CD14-positive monocyte (primary cell): ENCODE measurements at regions not wholly inside any gene's neighbourhood (a gene's known extent, or its start where the extent isn't known, plus 50 kb on each side); places are given as distances from the start of the nearest gene placed in this dataset.

Experiments used
- DNase-seq, 3 donors: peaks; one replicate each; pipeline ENCODE4 v3.0.0-alpha.2; 2011 to 2022
- H2AFZ ChIP-seq: 2 replicates; pipeline ENCODE4 v1.6.0; 2012; ENCODE audit warnings: mild to moderate bottlenecking, low read depth, low read length, inconsistent platforms; ENCODE audit not compliant: insufficient read depth, poor library complexity, severe bottlenecking
- H3K27ac ChIP-seq, 2 donors: 1 replicate in 1 of 2; 2 replicates in 1 of 2; pipeline ENCODE4 v1.5.1; 2012 to 2013; ENCODE audit warnings: low read length in 2 of 2, control low read depth in 1 of 2, inconsistent platforms in 1 of 2, low read depth in 1 of 2, mild to moderate bottlenecking in 1 of 2
- H3K27me3 ChIP-seq, 2 donors: one replicate each; pipeline versions ENCODE4 v1.6.0 to v1.6.1; 2011 to 2013; ENCODE audit warnings: low read length in 2 of 2; ENCODE audit not compliant: control insufficient read depth in 2 of 2, insufficient read depth in 2 of 2
- H3K36me3 ChIP-seq, 2 donors: replicated peaks in 1 of 2; 1 replicate in 1 of 2; 2 replicates in 1 of 2; pipeline versions ENCODE4 v1.5.1 to v1.6.1; 2012 to 2013; ENCODE audit warnings: low read length in 2 of 2, control low read depth in 1 of 2, inconsistent platforms in 1 of 2, mild to moderate bottlenecking in 1 of 2; ENCODE audit not compliant: insufficient read depth in 2 of 2, control insufficient read depth in 1 of 2
- H3K4me1 ChIP-seq, 2 donors: 1 replicate in 1 of 2; 2 replicates in 1 of 2; pipeline versions ENCODE4 v1.5.1 to v1.6.1; 2012 to 2013; ENCODE audit warnings: low read length in 2 of 2, control low read depth in 1 of 2, inconsistent platforms in 1 of 2, mild to moderate bottlenecking in 1 of 2, moderate library complexity in 1 of 2; ENCODE audit not compliant: insufficient read depth in 2 of 2, control insufficient read depth in 1 of 2
- H3K4me2 ChIP-seq: replicated peaks from 2 replicates; pipeline ENCODE3; 2012; ENCODE audit warnings: low read length, moderate library complexity, mild to moderate bottlenecking; ENCODE audit not compliant: poor library complexity, severe bottlenecking; ENCODE audit errors: extremely low read depth
- H3K4me3 ChIP-seq, 3 experiments: fragments of 200-600 bp in 1 of 3; sonication (generic) in 1 of 3; replicated peaks in 1 of 3; 1 replicate in 2 of 3; 2 replicates in 1 of 3; pipeline ENCODE4 v1.5.1; 2011 to 2013; ENCODE audit warnings: low read length in 3 of 3, mild to moderate bottlenecking in 3 of 3, control low read depth in 2 of 3, low read depth in 2 of 3, inconsistent platforms in 1 of 3, moderate library complexity in 1 of 3
- H3K79me2 ChIP-seq: 2 replicates; pipeline ENCODE4 v1.6.0; 2012; ENCODE audit warnings: mild to moderate bottlenecking, control low read depth, inconsistent platforms, low read length, moderate library complexity; ENCODE audit not compliant: insufficient read depth
- H3K9ac ChIP-seq: 2 replicates; pipeline ENCODE4 v1.6.0; 2017; ENCODE audit warnings: low read length, mild to moderate bottlenecking; ENCODE audit not compliant: insufficient read depth, poor library complexity, severe bottlenecking
- H3K9me3 ChIP-seq, 2 donors: replicated peaks in 1 of 2; 1 replicate in 1 of 2; 2 replicates in 1 of 2; pipeline versions ENCODE4 v1.5.1 to v1.6.1; 2012 to 2013; ENCODE audit warnings: low read length in 2 of 2, control low read depth in 1 of 2; ENCODE audit not compliant: control insufficient read depth in 1 of 2, insufficient read depth in 1 of 2
- H4K20me1 ChIP-seq: 2 replicates; pipeline ENCODE4 v1.6.0; 2012; ENCODE audit warnings: mild to moderate bottlenecking, low read length, control low read depth, moderate library complexity; ENCODE audit not compliant: insufficient read depth
- H3K27ac Mint-ChIP-seq, 7 donors: one replicate each; pipeline ENCODE4 v1.8.0; 2020; ENCODE audit warnings: mild to moderate bottlenecking in 7 of 7, mixed read lengths in 7 of 7, moderate library complexity in 6 of 7, inconsistent platforms in 2 of 7
- H3K27me3 Mint-ChIP-seq, 3 donors: one replicate each; pipeline ENCODE4 v1.8.0; 2021 to 2022; ENCODE audit warnings: low read depth in 3 of 3, mild to moderate bottlenecking in 3 of 3, mixed read lengths in 3 of 3, moderate library complexity in 3 of 3, inconsistent platforms in 1 of 3
- H3K36me3 Mint-ChIP-seq, 2 donors: one replicate each; pipeline ENCODE4 v1.8.0; 2020; ENCODE audit warnings: mixed read lengths in 2 of 2, inconsistent platforms in 1 of 2, mild to moderate bottlenecking in 1 of 2
- H3K4me1 Mint-ChIP-seq: one replicate; pipeline ENCODE4 v1.8.0; 2020; ENCODE audit warnings: mild to moderate bottlenecking, mixed read lengths
- H3K4me3 Mint-ChIP-seq, 2 donors: one replicate each; pipeline ENCODE4 v1.8.0; 2020; ENCODE audit warnings: mild to moderate bottlenecking in 2 of 2, mixed read lengths in 2 of 2, moderate library complexity in 1 of 2
- H3K9me3 Mint-ChIP-seq, 7 donors: one replicate each; pipeline ENCODE4 v1.8.0; 2020 to 2022; ENCODE audit warnings: mixed read lengths in 7 of 7, mild to moderate bottlenecking in 6 of 7, moderate library complexity in 6 of 7, inconsistent platforms in 2 of 7
- WGBS: methylation state at CpG from one replicate; pipeline ENCODE4 v1.1.5; 2013; ENCODE audit warnings: missing lambda C conversion rate; ENCODE audit not compliant: insufficient coverage; 5-methylcytosine and 5-hydroxymethylcytosine counted together
- intact Hi-C, 2 donors: fragments of 100-400 bp; cut with micrococcal nuclease; formaldehyde crosslinking; loops; one replicate each; pipeline versions ENCODE4 v1.15.0 to v1.15.1; 2023
- TF ChIP-seq, protein P1 (sequence below): fragments of 200-600 bp; IDR thresholded peaks from one replicate; pipeline ENCODE4 v1.8.0; 2022; ENCODE audit warnings: antibody characterized with exemption, mild to moderate bottlenecking

DNA sequence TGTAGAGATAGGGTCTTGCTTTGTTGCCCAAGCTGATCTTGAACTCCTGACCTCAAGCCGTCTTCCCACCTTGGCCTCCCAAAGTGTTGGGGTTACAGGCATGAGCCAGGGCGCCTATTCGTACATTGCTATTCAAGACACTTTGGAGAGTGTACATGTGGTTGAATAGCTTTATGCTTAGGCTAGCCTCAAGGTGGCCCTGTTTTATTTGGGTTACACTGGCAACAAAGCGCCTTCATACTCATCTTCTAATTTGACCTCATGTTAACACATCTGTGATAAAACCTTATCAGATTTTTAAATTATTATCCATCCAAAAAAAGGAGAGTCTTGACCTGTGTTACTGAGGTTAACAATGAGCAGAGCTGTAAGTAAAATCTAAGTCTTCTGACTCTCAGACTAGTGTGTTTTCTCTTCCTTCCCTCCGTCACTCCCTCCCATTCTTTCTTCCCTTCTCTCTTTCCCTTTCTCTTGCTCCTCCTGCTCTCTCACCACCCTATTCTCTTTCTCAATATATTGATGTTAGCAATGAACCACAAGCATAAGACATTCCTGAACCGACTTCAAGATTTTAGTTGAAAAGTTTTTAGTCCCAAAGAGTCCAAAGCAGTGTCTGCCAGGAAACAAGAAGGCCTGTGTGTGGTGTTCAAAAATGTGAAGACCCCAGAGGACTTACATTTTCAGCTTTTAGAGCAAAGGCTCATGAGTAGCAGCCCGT is 603.7 kb upstream of the CFAP20DC start:
- Histone ChIP-seq H3K4me3 (no peak overlapping the region), H3K4me2 (no peak overlapping the region), H2AFZ (no peak overlapping the region), H3K4me1 (no peaks in the 10 kb centered on the region), H4K20me1 (no peaks in the 10 kb centered on the region), H3K27me3 (no peaks in the 10 kb centered on the region), H3K9me3 (peaks cover 9 to 11% of the 10 kb centered on the region in 2 donors), H3K79me2 (no peaks in the 10 kb centered on the region), H3K27ac (no peak overlapping the region), H3K36me3 (no peaks in the 10 kb centered on the region), H3K9ac (no peak overlapping the region)
- H3K9me3 Mint-ChIP-seq: peaks cover 12 to 31% (median 21%) of the 10 kb centered on the region in 7 donors
- WGBS: 100% methylated on average over 4 of the region's 7 CpGs
- no peak for DNase-seq
- intact Hi-C loops: no loop called here
- TF ChIP-seq, protein P1, sequence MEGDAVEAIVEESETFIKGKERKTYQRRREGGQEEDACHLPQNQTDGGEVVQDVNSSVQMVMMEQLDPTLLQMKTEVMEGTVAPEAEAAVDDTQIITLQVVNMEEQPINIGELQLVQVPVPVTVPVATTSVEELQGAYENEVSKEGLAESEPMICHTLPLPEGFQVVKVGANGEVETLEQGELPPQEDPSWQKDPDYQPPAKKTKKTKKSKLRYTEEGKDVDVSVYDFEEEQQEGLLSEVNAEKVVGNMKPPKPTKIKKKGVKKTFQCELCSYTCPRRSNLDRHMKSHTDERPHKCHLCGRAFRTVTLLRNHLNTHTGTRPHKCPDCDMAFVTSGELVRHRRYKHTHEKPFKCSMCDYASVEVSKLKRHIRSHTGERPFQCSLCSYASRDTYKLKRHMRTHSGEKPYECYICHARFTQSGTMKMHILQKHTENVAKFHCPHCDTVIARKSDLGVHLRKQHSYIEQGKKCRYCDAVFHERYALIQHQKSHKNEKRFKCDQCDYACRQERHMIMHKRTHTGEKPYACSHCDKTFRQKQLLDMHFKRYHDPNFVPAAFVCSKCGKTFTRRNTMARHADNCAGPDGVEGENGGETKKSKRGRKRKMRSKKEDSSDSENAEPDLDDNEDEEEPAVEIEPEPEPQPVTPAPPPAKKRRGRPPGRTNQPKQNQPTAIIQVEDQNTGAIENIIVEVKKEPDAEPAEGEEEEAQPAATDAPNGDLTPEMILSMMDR: no peak
- H3K27me3 Mint-ChIP-seq: peaks cover 0 to 3% (median 1%) of the 10 kb centered on the region in 3 donors
- no peaks in the 10 kb centered on the region for H3K36me3 Mint-ChIP-seq
- no peak overlapping the region for H3K4me3 Mint-ChIP-seq
- H3K4me1 Mint-ChIP-seq: peaks cover 4% of the 10 kb centered on the region
- H3K27ac Mint-ChIP-seq: no peak overlapping the region

DNA sequence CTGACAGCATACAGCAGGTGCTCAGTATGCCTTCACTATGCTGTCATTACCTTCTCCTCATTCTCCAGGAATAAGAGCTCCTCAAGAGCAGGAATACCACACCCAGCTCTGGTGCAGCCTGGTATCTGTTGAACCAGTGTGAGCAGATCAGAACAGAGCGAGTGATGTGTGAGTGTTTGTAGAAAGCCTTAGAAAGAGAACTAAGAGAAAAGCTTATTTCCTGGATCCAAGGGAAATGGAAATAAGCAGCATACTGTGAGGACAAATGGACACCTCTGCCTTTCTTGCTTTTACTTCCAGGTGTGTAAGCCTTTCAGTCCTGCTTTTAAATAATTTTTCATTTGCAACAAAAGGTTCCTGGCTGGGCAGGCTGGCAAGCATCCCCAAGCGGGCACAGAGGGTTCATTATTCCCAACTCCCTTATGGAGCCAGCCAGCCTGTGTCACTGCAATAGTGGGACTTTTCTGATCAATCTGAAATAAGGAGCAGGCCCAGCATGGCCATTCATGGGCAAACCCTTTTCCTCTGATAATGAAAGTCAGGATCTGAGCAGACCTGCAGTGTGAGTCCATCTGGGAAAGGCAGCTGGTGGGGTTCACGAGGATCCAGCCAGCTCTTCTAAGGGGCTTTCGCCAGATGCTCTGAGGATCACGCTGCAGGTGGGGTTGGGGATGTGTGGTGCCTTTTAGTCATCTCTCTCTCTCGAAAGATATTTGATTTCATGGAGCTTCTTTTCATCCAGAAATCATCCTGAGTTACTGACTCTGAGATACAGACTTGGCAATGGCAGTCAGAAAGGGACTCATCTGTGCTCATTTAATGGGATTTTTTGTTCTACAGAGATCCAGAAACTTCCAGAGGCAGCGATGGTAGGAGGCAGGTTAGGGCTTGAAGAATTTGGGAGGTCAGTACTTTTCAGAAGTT is 594.9 kb upstream of the CFAP20DC start:
- Mint-ChIP-seq H3K36me3 (no peaks in the 10 kb centered on the region), H3K27ac (no peak overlapping the region), H3K27me3 (peaks cover 8 to 14% (median 12%) of the 10 kb centered on the region in 3 donors), H3K4me3 (no peak overlapping the region), H3K4me1 (peaks cover 2% of the 10 kb centered on the region), H3K9me3 (peaks cover 3 to 18% (median 15%) of the 10 kb centered on the region in 7 donors)
- WGBS: 91% methylated on average over 4 of the region's 7 CpGs
- DNase-seq: no peak
- peaks cover 5 to 6% of the 10 kb centered on the region in 2 donors for H3K27me3 ChIP-seq
- no peaks in the 10 kb centered on the region for H3K36me3 ChIP-seq
- intact Hi-C loops: no loop called here
- H3K27ac ChIP-seq: no peak overlapping the region
- no peak overlapping the region for H2AFZ ChIP-seq
- no peak overlapping the region for H3K4me2 ChIP-seq
- no peaks in the 10 kb centered on the region for H3K79me2 ChIP-seq
- H3K4me1 ChIP-seq: no peaks in the 10 kb centered on the region
- TF ChIP-seq, protein P1: no peak
- no peak overlapping the region for H3K4me3 ChIP-seq
- peaks cover 14 to 17% of the 10 kb centered on the region in 2 donors for H3K9me3 ChIP-seq
- no peaks in the 10 kb centered on the region for H4K20me1 ChIP-seq
- no peak overlapping the region for H3K9ac ChIP-seq
